Left lung (tissue), 4 donors: ENCODE measurements at regions not wholly inside any gene's neighbourhood (a gene's known extent, or its start where the extent isn't known, plus 50 kb on each side); places are given as distances from the start of the nearest gene placed in this dataset.
A peak's percentile ranks its signal among the peaks of the same experiment; 100 is the strongest.

Experiments used
- ATAC-seq: fragments of 200-7000 bp; cut with Tn5 transposase; one replicate; pipeline ENCODE4 v1.9.1; 2020; ENCODE audit warnings: moderate library complexity
- DNase-seq, 4 donors: peaks; one replicate each; pipeline ENCODE4 v3.0.0-alpha.2; 2013 to 2020
- H3K27ac ChIP-seq, 2 donors: fragments of 200-600 bp; sonication (generic) in 1 of 2; one replicate each; pipeline versions ENCODE4 v1.5.0 to v1.8.0; 2020 to 2021
- H3K27me3 ChIP-seq, 2 donors: fragments of 200-600 bp; sonication (generic) in 1 of 2; one replicate each; pipeline versions ENCODE4 v1.5.0 to v1.8.0; 2020 to 2021
- H3K36me3 ChIP-seq, 2 donors: fragments of 200-600 bp; sonication (generic) in 1 of 2; one replicate each; pipeline versions ENCODE4 v1.5.0 to v1.8.0; 2020 to 2021
- H3K4me1 ChIP-seq, 2 donors: fragments of 200-600 bp; one replicate each; pipeline ENCODE4 v1.8.0; 2021
- H3K4me3 ChIP-seq, 2 donors: fragments of 200-600 bp; sonication (generic) in 1 of 2; one replicate each; pipeline versions ENCODE4 v1.5.0 to v1.8.0; 2020 to 2021; ENCODE audit warnings: mild to moderate bottlenecking in 1 of 2
- H3K9me3 ChIP-seq, 2 donors: fragments of 200-600 bp; sonication (generic) in 1 of 2; one replicate each; pipeline versions ENCODE4 v1.5.0 to v1.8.0; 2020 to 2021
- CTCF ChIP-seq, 2 donors: fragments of 200-600 bp; sonication (generic) in 1 of 2; IDR thresholded peaks; one replicate each; pipeline versions ENCODE4 v1.5.0 to v1.8.0; 2021; ENCODE audit warnings: antibody characterized with exemption in 2 of 2
- intact Hi-C, 2 donors: fragments of 100-400 bp; cut with DNase I; formaldehyde crosslinking; loops; one replicate each; pipeline versions ENCODE4 v1.11.2 to v1.14.2; 2022
- donor health status: DM: no; HTN: yes; CAD: no.
- donor health status: DM: no; HTN: no; CAD: no.

- no peaks in the 10 kb centered on the region for H3K36me3 ChIP-seq
- ATAC-seq, result no peak
- DNase-seq, result no peak
- H3K27me3 ChIP-seq, result no peaks in the 10 kb centered on the region
- intact Hi-C loops, result no loop called here
- H3K9me3 ChIP-seq, result no peaks in the 10 kb centered on the region
- no peak for TF ChIP-seq CTCF (IDR thresholded peaks at IDR 0.05)
- no peaks in the 10 kb centered on the region for H3K4me1 ChIP-seq
- no peak overlapping the region for H3K4me3 ChIP-seq
- no peak overlapping the region for H3K27ac ChIP-seq
These were observed 90.4 kb downstream of the NUP35 start for GRCh38 chr2:183214680-183215079.

GRCh38 chr2:183215917-183216316, 91.7 kb downstream of the NUP35 start:
- Histone ChIP-seq H3K27me3 (no peaks in the 10 kb centered on the region), H3K4me1 (no peaks in the 10 kb centered on the region), H3K36me3 (no peaks in the 10 kb centered on the region), H3K4me3 (no peak overlapping the region), H3K27ac (no peak overlapping the region), H3K9me3 (no peaks in the 10 kb centered on the region)
- no peak for ATAC-seq
- intact Hi-C loops, result no loop called here
- no peak for DNase-seq
- TF ChIP-seq CTCF (IDR thresholded peaks at IDR 0.05), result no peak

- Histone ChIP-seq H3K9me3 (no peaks in the 10 kb centered on the region), H3K36me3 (no peaks in the 10 kb centered on the region), H3K4me3 (no peak overlapping the region), H3K27ac (no peak overlapping the region), H3K4me1 (no peaks in the 10 kb centered on the region), H3K27me3 (no peaks in the 10 kb centered on the region)
- no peak for ATAC-seq
- DNase-seq, result no peak
- no peak for TF ChIP-seq CTCF (IDR thresholded peaks at IDR 0.05)
- intact Hi-C loops, result no loop called here
These were observed 95.6 kb downstream of the NUP35 start for GRCh38 chr2:183219888-183220287.

- no peaks in the 10 kb centered on the region for H3K4me1 ChIP-seq
- no peak for TF ChIP-seq CTCF (IDR thresholded peaks at IDR 0.05)
- no peaks in the 10 kb centered on the region for H3K27me3 ChIP-seq
- no peak overlapping the region for H3K4me3 ChIP-seq
- intact Hi-C loops, result no loop called here
- no peaks in the 10 kb centered on the region for H3K9me3 ChIP-seq
- H3K36me3 ChIP-seq, result no peaks in the 10 kb centered on the region
- ATAC-seq, result no peak
- no peak for DNase-seq
- H3K27ac ChIP-seq, result no peak overlapping the region
These were observed 98.5 kb downstream of the NUP35 start for GRCh38 chr2:183222751-183223150.

- peak in 1 of 4 donors; percentile 32 for DNase-seq
- no peaks in the 10 kb centered on the region for H3K4me1 ChIP-seq
- intact Hi-C loops, result no loop called here
- ATAC-seq, result no peak
- H3K9me3 ChIP-seq, result no peaks in the 10 kb centered on the region
- no peak overlapping the region for H3K27ac ChIP-seq
- no peak for TF ChIP-seq CTCF (IDR thresholded peaks at IDR 0.05)
- no peak overlapping the region for H3K4me3 ChIP-seq
- H3K36me3 ChIP-seq, result no peaks in the 10 kb centered on the region
- H3K27me3 ChIP-seq, result no peaks in the 10 kb centered on the region
These were observed 100.7 kb downstream of the NUP35 start for GRCh38 chr2:183224948-183225347.
